DND-41 (cell line): ENCODE measurements at regions not wholly inside any gene's neighbourhood (a gene's known extent, or its start where the extent isn't known, plus 50 kb on each side); places are given as distances from the start of the nearest gene placed in this dataset.

Experiments used
- ATAC-seq: fragments of 200-7000 bp; cut with Tn5 transposase; 3 replicates; pipeline ENCODE4 v1.9.1; 2021; ENCODE audit warnings: low read depth; ENCODE audit not compliant: insufficient read depth
- DNase-seq: peaks from one replicate; pipeline ENCODE4 v3.0.0-alpha.2; 2020
- H2AFZ ChIP-seq: 2 replicates; pipeline ENCODE4 v1.6.0; 2012; ENCODE audit warnings: low read depth, low read length
- H3K27ac ChIP-seq: 2 replicates; pipeline ENCODE4 v1.5.1; 2012; ENCODE audit warnings: low read length, inconsistent platforms
- H3K27me3 ChIP-seq: fragments of 200-600 bp; sonication (generic); 2 replicates; pipeline ENCODE4 v1.6.0; 2012; ENCODE audit warnings: low read length, mild to moderate bottlenecking, inconsistent platforms; ENCODE audit not compliant: insufficient read depth, poor library complexity
- H3K36me3 ChIP-seq: 2 replicates; pipeline ENCODE4 v1.5.1; 2012; ENCODE audit warnings: low read length, inconsistent platforms; ENCODE audit not compliant: insufficient read depth
- H3K4me1 ChIP-seq: 2 replicates; pipeline ENCODE4 v1.5.1; 2012; ENCODE audit warnings: mild to moderate bottlenecking, low read length; ENCODE audit not compliant: insufficient read depth
- H3K4me2 ChIP-seq: 2 replicates; pipeline ENCODE4 v1.6.0; 2012; ENCODE audit warnings: mild to moderate bottlenecking, moderate library complexity, low read length, inconsistent platforms; ENCODE audit not compliant: insufficient read depth
- H3K4me3 ChIP-seq, 2 experiments: fragments of 200-600 bp in 1 of 2; shearing (Covaris generic) in 1 of 2; 2 replicates each; pipeline ENCODE4 v1.5.1; 2012 to 2016; ENCODE audit warnings: inconsistent platforms in 2 of 2, low read length in 2 of 2, mild to moderate bottlenecking in 2 of 2, low read depth in 1 of 2, moderate library complexity in 1 of 2
- H3K79me2 ChIP-seq: 2 replicates; pipeline ENCODE4 v1.6.0; 2012; ENCODE audit warnings: low read length, inconsistent platforms; ENCODE audit not compliant: insufficient read depth
- H3K9ac ChIP-seq: 2 replicates; pipeline ENCODE4 v1.6.0; 2012; ENCODE audit warnings: low read depth, mild to moderate bottlenecking, inconsistent platforms, low read length, moderate library complexity
- H3K9me3 ChIP-seq: 2 replicates; pipeline ENCODE4 v1.5.1; 2012; ENCODE audit warnings: low read length, moderate library complexity, mild to moderate bottlenecking, inconsistent platforms; ENCODE audit not compliant: insufficient read depth, severe bottlenecking
- H4K20me1 ChIP-seq: 2 replicates; pipeline ENCODE4 v1.6.0; 2012; ENCODE audit warnings: low read length; ENCODE audit not compliant: insufficient read depth
- EZH2 ChIP-seq: IDR thresholded peaks from 3 replicates; pipeline ENCODE4 v1.6.1; 2012; ENCODE audit warnings: borderline replicate concordance, low read depth, mild to moderate bottlenecking, moderate library complexity, low read length, inconsistent platforms; ENCODE audit not compliant: severe bottlenecking
- TF ChIP-seq, protein P1 (sequence below): IDR thresholded peaks from 2 replicates; pipeline ENCODE4 v1.5.1; 2012; ENCODE audit warnings: borderline replicate concordance, low read length, moderate library complexity, mild to moderate bottlenecking; ENCODE audit not compliant: poor library complexity, severe bottlenecking; ENCODE audit errors: extremely low read depth

- no peak for TF ChIP-seq EZH2
- TF ChIP-seq, protein P1, sequence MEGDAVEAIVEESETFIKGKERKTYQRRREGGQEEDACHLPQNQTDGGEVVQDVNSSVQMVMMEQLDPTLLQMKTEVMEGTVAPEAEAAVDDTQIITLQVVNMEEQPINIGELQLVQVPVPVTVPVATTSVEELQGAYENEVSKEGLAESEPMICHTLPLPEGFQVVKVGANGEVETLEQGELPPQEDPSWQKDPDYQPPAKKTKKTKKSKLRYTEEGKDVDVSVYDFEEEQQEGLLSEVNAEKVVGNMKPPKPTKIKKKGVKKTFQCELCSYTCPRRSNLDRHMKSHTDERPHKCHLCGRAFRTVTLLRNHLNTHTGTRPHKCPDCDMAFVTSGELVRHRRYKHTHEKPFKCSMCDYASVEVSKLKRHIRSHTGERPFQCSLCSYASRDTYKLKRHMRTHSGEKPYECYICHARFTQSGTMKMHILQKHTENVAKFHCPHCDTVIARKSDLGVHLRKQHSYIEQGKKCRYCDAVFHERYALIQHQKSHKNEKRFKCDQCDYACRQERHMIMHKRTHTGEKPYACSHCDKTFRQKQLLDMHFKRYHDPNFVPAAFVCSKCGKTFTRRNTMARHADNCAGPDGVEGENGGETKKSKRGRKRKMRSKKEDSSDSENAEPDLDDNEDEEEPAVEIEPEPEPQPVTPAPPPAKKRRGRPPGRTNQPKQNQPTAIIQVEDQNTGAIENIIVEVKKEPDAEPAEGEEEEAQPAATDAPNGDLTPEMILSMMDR = no peak
- H3K9ac ChIP-seq = no peak overlapping the region
- no peak for DNase-seq
- H3K27me3 ChIP-seq = no peaks in the 10 kb centered on the region
- no peaks in the 10 kb centered on the region for H4K20me1 ChIP-seq
- no peak for ATAC-seq
- H3K79me2 ChIP-seq = no peaks in the 10 kb centered on the region
- no peak overlapping the region for H3K4me3 ChIP-seq
- no peaks in the 10 kb centered on the region for H3K4me1 ChIP-seq
- H3K9me3 ChIP-seq = no peaks in the 10 kb centered on the region
- no peak overlapping the region for H3K4me2 ChIP-seq
- H2AFZ ChIP-seq = no peak overlapping the region
- H3K36me3 ChIP-seq = no peaks in the 10 kb centered on the region
- no peak overlapping the region for H3K27ac ChIP-seq
Measured at GRCh38 chr4:138595171-138595570, 353.0 kb upstream of the SLC7A11 start.

DNA sequence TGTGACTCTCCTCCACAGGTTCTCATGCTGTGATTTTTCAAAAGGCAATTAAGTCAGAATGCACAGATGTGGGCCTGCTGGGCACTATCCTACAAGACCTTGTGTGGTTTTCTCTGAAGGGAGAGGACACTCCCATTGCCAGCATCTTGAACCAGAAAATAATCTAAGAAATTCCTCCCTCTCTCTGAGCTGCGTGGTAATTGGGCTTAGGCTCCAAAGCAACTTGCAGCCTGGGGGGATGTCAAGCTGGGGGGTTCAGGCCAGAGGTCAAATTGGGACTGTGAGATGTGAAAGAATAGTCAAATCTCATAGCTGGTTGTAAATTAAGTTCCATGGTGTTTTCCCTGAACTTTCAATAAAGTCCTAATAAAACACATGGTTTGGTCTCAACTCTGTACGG lies 350.6 kb upstream of the SLC7A11 start:
- H3K4me1 ChIP-seq = no peaks in the 10 kb centered on the region
- H3K36me3 ChIP-seq = no peaks in the 10 kb centered on the region
- ATAC-seq = no peak
- DNase-seq = no peak
- no peak overlapping the region for H3K4me3 ChIP-seq
- TF ChIP-seq, protein P1 = no peak
- TF ChIP-seq EZH2 = no peak
- no peak overlapping the region for H3K9ac ChIP-seq
- no peak overlapping the region for H3K4me2 ChIP-seq
- H3K79me2 ChIP-seq = no peaks in the 10 kb centered on the region
- no peak overlapping the region for H2AFZ ChIP-seq
- no peaks in the 10 kb centered on the region for H3K9me3 ChIP-seq
- H3K27me3 ChIP-seq = no peaks in the 10 kb centered on the region
- no peaks in the 10 kb centered on the region for H4K20me1 ChIP-seq
- no peak overlapping the region for H3K27ac ChIP-seq

GRCh38 chr4:138591808-138592207 lies 349.7 kb upstream of the SLC7A11 start:
- H3K4me2 ChIP-seq = no peak overlapping the region
- ATAC-seq = no peak
- H2AFZ ChIP-seq = no peak overlapping the region
- H4K20me1 ChIP-seq = no peaks in the 10 kb centered on the region
- no peaks in the 10 kb centered on the region for H3K36me3 ChIP-seq
- no peak overlapping the region for H3K9ac ChIP-seq
- TF ChIP-seq, protein P1 = no peak
- no peak for TF ChIP-seq EZH2
- H3K4me1 ChIP-seq = no peaks in the 10 kb centered on the region
- no peak overlapping the region for H3K27ac ChIP-seq
- H3K27me3 ChIP-seq = no peaks in the 10 kb centered on the region
- H3K79me2 ChIP-seq = no peaks in the 10 kb centered on the region
- H3K9me3 ChIP-seq = no peaks in the 10 kb centered on the region
- no peak overlapping the region for H3K4me3 ChIP-seq
- no peak for DNase-seq

GRCh38 chr4:138588501-138588900 lies 346.4 kb upstream of the SLC7A11 start:
- DNase-seq (no peak), ATAC-seq (no peak)
- Histone ChIP-seq H3K27ac (no peak overlapping the region), H3K36me3 (no peaks in the 10 kb centered on the region), H3K4me2 (no peak overlapping the region), H3K9ac (no peak overlapping the region), H3K27me3 (no peaks in the 10 kb centered on the region), H3K4me3 (no peak overlapping the region), H3K4me1 (no peaks in the 10 kb centered on the region), H3K9me3 (no peaks in the 10 kb centered on the region), H3K79me2 (no peaks in the 10 kb centered on the region), H2AFZ (no peak overlapping the region), H4K20me1 (no peaks in the 10 kb centered on the region)
- TF ChIP-seq, protein P1 = no peak
- no peak for TF ChIP-seq EZH2
